ENCODE measurements at regions not wholly inside any gene's neighbourhood (a gene's known extent, or its start where the extent isn't known, plus 50 kb on each side); places are given as distances from the start of the nearest gene placed in this dataset.

- Histone ChIP-seq H3K36me3 (ENCODE audit: control insufficient read depth, insufficient read depth, low read length) (no peaks in the 10 kb centered on the region), H3K9ac (ENCODE audit: extremely low read depth, low read length, poor library complexity, severe bottlenecking) (no peak overlapping the region), H3K4me3 (ENCODE audit: low read length) (no peak overlapping the region), H3K9me3 (ENCODE audit: control insufficient read depth, low read length) (no peaks in the 10 kb centered on the region), H3K27ac (ENCODE audit: low read depth, low read length) (no peak overlapping the region), H3K4me1 (ENCODE audit: control insufficient read depth, insufficient read depth, low read length) (no peaks in the 10 kb centered on the region), H3K27me3 (ENCODE audit: control insufficient read depth, insufficient read depth, low read length, poor library complexity, severe bottlenecking) (no peaks in the 10 kb centered on the region)
- Mint-ChIP-seq H3K27ac (no peak overlapping the region), H3K4me1 (no peaks in the 10 kb centered on the region), H3K9me3 (peaks cover 12% of the 10 kb centered on the region), H3K4me3 (no peak overlapping the region), H3K27me3 (ENCODE audit: insufficient read depth) (peaks cover 6% of the 10 kb centered on the region), H3K36me3 (ENCODE audit: low read depth) (peaks cover 2% of the 10 kb centered on the region)
- DNase-seq: no peak
- TF ChIP-seq CTCF (conservative IDR thresholded peaks at IDR 0.05): no peak
- WGBS, 2 experiments (ENCODE audit: insufficient coverage in 1 of 2, insufficient read length in 1 of 2): 93% methylated on average over 2 of the region's 2 CpGs; no CpG with 5 or more reads in 1 of the 2 experiments
These were observed 247.9 kb downstream of the TENT4A start for GRCh38 chr5:6961123-6961522.

- Histone ChIP-seq H3K4me1 (ENCODE audit: control insufficient read depth, insufficient read depth, low read length) (no peaks in the 10 kb centered on the region), H3K4me3 (ENCODE audit: low read length) (no peak overlapping the region), H3K9ac (ENCODE audit: extremely low read depth, low read length, poor library complexity, severe bottlenecking) (no peak overlapping the region), H3K27me3 (ENCODE audit: control insufficient read depth, insufficient read depth, low read length, poor library complexity, severe bottlenecking) (no peaks in the 10 kb centered on the region), H3K9me3 (ENCODE audit: control insufficient read depth, low read length) (no peaks in the 10 kb centered on the region), H3K27ac (ENCODE audit: low read depth, low read length) (no peak overlapping the region), H3K36me3 (ENCODE audit: control insufficient read depth, insufficient read depth, low read length) (no peaks in the 10 kb centered on the region)
- WGBS, 2 experiments (ENCODE audit: insufficient coverage in 1 of 2, insufficient read length in 1 of 2): 79 to 82% methylated on average over 9 to 12 of the region's 12 CpGs
- peaks cover 3% of the 10 kb centered on the region for H3K36me3 Mint-ChIP-seq (ENCODE audit: low read depth)
- TF ChIP-seq CTCF (conservative IDR thresholded peaks at IDR 0.05): no peak
- H3K27me3 Mint-ChIP-seq (ENCODE audit: insufficient read depth): no peaks in the 10 kb centered on the region
- DNase-seq: peak; percentile 56
- H3K27ac Mint-ChIP-seq: no peak overlapping the region
- no peak overlapping the region for H3K4me3 Mint-ChIP-seq
- peaks cover 15% of the 10 kb centered on the region for H3K9me3 Mint-ChIP-seq
- H3K4me1 Mint-ChIP-seq: no peaks in the 10 kb centered on the region
These were observed 248.8 kb downstream of the TENT4A start for GRCh38 chr5:6961837-6962635.

GRCh38 chr5:6976971-6977370 lies 263.7 kb downstream of the TENT4A start:
- no peak overlapping the region for H3K27ac ChIP-seq (ENCODE audit: low read depth, low read length)
- H3K9ac ChIP-seq (ENCODE audit: extremely low read depth, low read length, poor library complexity, severe bottlenecking): no peak overlapping the region
- H3K36me3 Mint-ChIP-seq (ENCODE audit: low read depth): no peaks in the 10 kb centered on the region
- no peak overlapping the region for H3K27ac Mint-ChIP-seq
- no peak overlapping the region for H3K4me3 Mint-ChIP-seq
- TF ChIP-seq CTCF (conservative IDR thresholded peaks at IDR 0.05): no peak
- H3K4me1 ChIP-seq (ENCODE audit: control insufficient read depth, insufficient read depth, low read length): peaks cover 10% of the 10 kb centered on the region
- H3K4me3 ChIP-seq (ENCODE audit: low read length): no peak overlapping the region
- H3K36me3 ChIP-seq (ENCODE audit: control insufficient read depth, insufficient read depth, low read length): no peaks in the 10 kb centered on the region
- 91% methylated on average over 2 of the region's 2 CpGs; no CpG with 5 or more reads in 1 of the 2 experiments for WGBS, 2 experiments (ENCODE audit: insufficient coverage in 1 of 2, insufficient read length in 1 of 2)
- H3K27me3 Mint-ChIP-seq (ENCODE audit: insufficient read depth): peaks cover 3% of the 10 kb centered on the region
- no peaks in the 10 kb centered on the region for H3K4me1 Mint-ChIP-seq
- DNase-seq: no peak
- H3K27me3 ChIP-seq (ENCODE audit: control insufficient read depth, insufficient read depth, low read length, poor library complexity, severe bottlenecking): no peaks in the 10 kb centered on the region
- H3K9me3 Mint-ChIP-seq: no peaks in the 10 kb centered on the region
- H3K9me3 ChIP-seq (ENCODE audit: control insufficient read depth, low read length): no peaks in the 10 kb centered on the region

All from endodermal cell (in vitro differentiated cells).